ENCODE measurements at regions not wholly inside any gene's neighbourhood (a gene's known extent, or its start where the extent isn't known, plus 50 kb on each side); places are given as distances from the start of the nearest gene placed in this dataset.

DNA sequence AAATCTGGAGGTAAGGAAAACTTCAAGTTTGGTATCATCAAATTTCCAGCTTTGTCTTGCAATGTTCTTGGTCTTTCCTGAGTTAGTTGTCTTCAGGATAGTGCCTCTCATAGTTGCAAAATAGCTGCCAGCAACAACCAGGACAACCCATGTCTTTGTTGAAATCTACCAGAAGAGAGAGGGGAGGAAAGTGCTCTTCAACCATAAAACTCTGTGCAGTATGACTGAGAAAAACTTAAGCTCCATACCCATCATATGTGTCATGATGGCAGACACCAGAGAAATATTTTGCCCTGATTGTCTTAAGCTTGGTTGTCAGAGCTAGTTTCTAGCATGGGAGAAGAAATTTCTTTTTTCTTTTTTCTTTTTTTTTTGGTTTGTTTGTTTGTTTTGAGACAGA lies 103.3 kb downstream of the SPRY2 start:
- no peak for TF ChIP-seq POLR2A (IDR thresholded peaks at IDR 0.05)
- TF ChIP-seq, protein P1, sequence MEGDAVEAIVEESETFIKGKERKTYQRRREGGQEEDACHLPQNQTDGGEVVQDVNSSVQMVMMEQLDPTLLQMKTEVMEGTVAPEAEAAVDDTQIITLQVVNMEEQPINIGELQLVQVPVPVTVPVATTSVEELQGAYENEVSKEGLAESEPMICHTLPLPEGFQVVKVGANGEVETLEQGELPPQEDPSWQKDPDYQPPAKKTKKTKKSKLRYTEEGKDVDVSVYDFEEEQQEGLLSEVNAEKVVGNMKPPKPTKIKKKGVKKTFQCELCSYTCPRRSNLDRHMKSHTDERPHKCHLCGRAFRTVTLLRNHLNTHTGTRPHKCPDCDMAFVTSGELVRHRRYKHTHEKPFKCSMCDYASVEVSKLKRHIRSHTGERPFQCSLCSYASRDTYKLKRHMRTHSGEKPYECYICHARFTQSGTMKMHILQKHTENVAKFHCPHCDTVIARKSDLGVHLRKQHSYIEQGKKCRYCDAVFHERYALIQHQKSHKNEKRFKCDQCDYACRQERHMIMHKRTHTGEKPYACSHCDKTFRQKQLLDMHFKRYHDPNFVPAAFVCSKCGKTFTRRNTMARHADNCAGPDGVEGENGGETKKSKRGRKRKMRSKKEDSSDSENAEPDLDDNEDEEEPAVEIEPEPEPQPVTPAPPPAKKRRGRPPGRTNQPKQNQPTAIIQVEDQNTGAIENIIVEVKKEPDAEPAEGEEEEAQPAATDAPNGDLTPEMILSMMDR (IDR thresholded peaks at IDR 0.05): no peak

Data from breast epithelium (tissue), 3 donors.